ENCODE measurements at regions not wholly inside any gene's neighbourhood (a gene's known extent, or its start where the extent isn't known, plus 50 kb on each side); places are given as distances from the start of the nearest gene placed in this dataset.
"Not testable (repeated sequence)": the region's sequence is repeated elsewhere in the genome, so short reads cannot be mapped to it uniquely, and the experiment has no call there.

GRCh38 chr2:234363011-234363487 is 133.8 kb downstream of the ARL4C start:
- no peaks in the 10 kb centered on the region for H3K27me3 ChIP-seq (ENCODE audit: control insufficient read depth, insufficient read depth, low read length)

GRCh38 chr2:234360313-234360975 is 136.4 kb downstream of the ARL4C start:
- not testable (repeated sequence) for DNase-seq (ENCODE audit: low read depth); H3K27me3 ChIP-seq (ENCODE audit: control insufficient read depth, insufficient read depth, low read length); H3K36me3 ChIP-seq (ENCODE audit: control insufficient read depth, insufficient read depth, low read length); H3K4me3 ChIP-seq (ENCODE audit: low read depth, low read length)

More at GRCh38 chr2:234363011-234363487, 133.8 kb downstream of the ARL4C start:
- DNase-seq (ENCODE audit: low read depth), result peak; percentile 56
- no peak overlapping the region for H3K4me3 ChIP-seq (ENCODE audit: low read depth, low read length)
- no peak for TF ChIP-seq CTCF (IDR thresholded peaks at IDR 0.05; ENCODE audit: insufficient read depth, low read length, poor library complexity, severe bottlenecking)
- no peaks in the 10 kb centered on the region for H3K36me3 ChIP-seq (ENCODE audit: control insufficient read depth, insufficient read depth, low read length)

GRCh38 chr2:234357666-234358065 is 139.2 kb downstream of the ARL4C start:
- no peaks in the 10 kb centered on the region for H3K36me3 ChIP-seq (ENCODE audit: control insufficient read depth, insufficient read depth, low read length)
- no peak for DNase-seq (ENCODE audit: low read depth)
- no peak for TF ChIP-seq CTCF (IDR thresholded peaks at IDR 0.05; ENCODE audit: insufficient read depth, low read length, poor library complexity, severe bottlenecking)
- no peak overlapping the region for H3K4me3 ChIP-seq (ENCODE audit: low read depth, low read length)
- H3K27me3 ChIP-seq (ENCODE audit: control insufficient read depth, insufficient read depth, low read length), result no peaks in the 10 kb centered on the region

- no peaks in the 10 kb centered on the region for H3K27me3 ChIP-seq (ENCODE audit: control insufficient read depth, insufficient read depth, low read length)
- H3K4me3 ChIP-seq (ENCODE audit: low read depth, low read length), result no peak overlapping the region
- DNase-seq (ENCODE audit: low read depth), result no peak
- H3K36me3 ChIP-seq (ENCODE audit: control insufficient read depth, insufficient read depth, low read length), result no peaks in the 10 kb centered on the region
- no peak for TF ChIP-seq CTCF (IDR thresholded peaks at IDR 0.05; ENCODE audit: insufficient read depth, low read length, poor library complexity, severe bottlenecking)
These were observed 141.0 kb downstream of the ARL4C start for GRCh38 chr2:234355808-234356365.

GRCh38 chr2:234355021-234355720 is 141.7 kb downstream of the ARL4C start:
- H3K4me3 ChIP-seq (ENCODE audit: low read depth, low read length), result no peak overlapping the region
- DNase-seq (ENCODE audit: low read depth), result no peak
- no peaks in the 10 kb centered on the region for H3K27me3 ChIP-seq (ENCODE audit: control insufficient read depth, insufficient read depth, low read length)
- TF ChIP-seq CTCF (IDR thresholded peaks at IDR 0.05; ENCODE audit: insufficient read depth, low read length, poor library complexity, severe bottlenecking), result no peak
- no peaks in the 10 kb centered on the region for H3K36me3 ChIP-seq (ENCODE audit: control insufficient read depth, insufficient read depth, low read length)

GRCh38 chr2:234352270-234352669 is 144.6 kb downstream of the ARL4C start:
- DNase-seq (ENCODE audit: low read depth), result no peak
- TF ChIP-seq CTCF (IDR thresholded peaks at IDR 0.05; ENCODE audit: insufficient read depth, low read length, poor library complexity, severe bottlenecking), result no peak
- H3K36me3 ChIP-seq (ENCODE audit: control insufficient read depth, insufficient read depth, low read length), result no peaks in the 10 kb centered on the region
- H3K4me3 ChIP-seq (ENCODE audit: low read depth, low read length), result no peak overlapping the region
- no peaks in the 10 kb centered on the region for H3K27me3 ChIP-seq (ENCODE audit: control insufficient read depth, insufficient read depth, low read length)

- H3K4me3 ChIP-seq (ENCODE audit: low read depth, low read length); H3K36me3 ChIP-seq (ENCODE audit: control insufficient read depth, insufficient read depth, low read length); DNase-seq (ENCODE audit: low read depth); H3K27me3 ChIP-seq (ENCODE audit: control insufficient read depth, insufficient read depth, low read length): not testable (repeated sequence)
These were observed 145.0 kb downstream of the ARL4C start for GRCh38 chr2:234351866-234352265.
